ENCODE measurements at regions not wholly inside any gene's neighbourhood (a gene's known extent, or its start where the extent isn't known, plus 50 kb on each side); places are given as distances from the start of the nearest gene placed in this dataset.

GRCh38 chr19:28793391-28794168 lies 419.4 kb downstream of the UQCRFS1 start (continued):
- TF ChIP-seq EZH2 (IDR thresholded peaks at IDR 0.05; ENCODE audit: borderline replicate concordance, control insufficient read depth, low read depth, low read length): no peak

GRCh38 chr19:28785971-28786370 lies 427.0 kb downstream of the UQCRFS1 start:
- intact Hi-C loops (cut with micrococcal nuclease; ENCODE audit: unreplicated experiment): no loop called here
- FAIRE-seq (no peak), ATAC-seq (no peak), DNase-seq (ENCODE audit: low read depth, low spot score) (no peak)
- WGBS (ENCODE audit: insufficient coverage, insufficient replicate concordance, low lambda C conversion rate, missing lambda C conversion rate): 9% methylated on average over 3 of the region's 3 CpGs
- BruUV-seq (replicated peaks): no TSS peak
- ChIA-PET POLR2A (no interaction called here), CTCF (no interaction called here), SMC1A (ENCODE audit: uncharacterized antibody, unreplicated experiment) (no interaction called here), RAD21 (ENCODE audit: unreplicated experiment) (no interaction called here)
- no peak overlapping the region for H3K27ac ChIP-seq (ENCODE audit: control insufficient read depth, insufficient read depth)
- H2AFZ ChIP-seq (ENCODE audit: control insufficient read depth, low read depth, low read length): no peak overlapping the region
- H3K9ac ChIP-seq (ENCODE audit: control insufficient read depth, insufficient read depth, low read length): no peak overlapping the region
- in situ Hi-C loops (cut with MboI): no loop called here
- H3K4me3 ChIP-seq: no peak overlapping the region
- H4K20me1 ChIP-seq (ENCODE audit: control insufficient read depth, insufficient read depth): no peaks in the 10 kb centered on the region
- no peaks in the 10 kb centered on the region for H3K36me3 ChIP-seq (ENCODE audit: control insufficient read depth in 2 of 2, insufficient read depth in 2 of 2, low read length in 1 of 2)
- H3K4me1 ChIP-seq (ENCODE audit: control insufficient read depth, insufficient read depth, low read length): no peaks in the 10 kb centered on the region
- no peaks in the 10 kb centered on the region for H3K79me2 ChIP-seq (ENCODE audit: control insufficient read depth, insufficient read depth, low read length)
- H3K4me2 ChIP-seq (ENCODE audit: control insufficient read depth, insufficient read depth): no peak overlapping the region
- H3K27me3 ChIP-seq (replicated peaks in 1 of 2; ENCODE audit: control insufficient read depth in 2 of 2, insufficient read depth in 2 of 2, low read length in 1 of 2): no peaks in the 10 kb centered on the region
- no peaks in the 10 kb centered on the region for H3K9me3 ChIP-seq (replicated peaks; ENCODE audit: control insufficient read depth, insufficient read depth, low read length)
- TF ChIP-seq JUND (IDR thresholded peaks at IDR 0.05; ENCODE audit: low read depth, low read length) (no peak), PBX3 (IDR thresholded peaks at IDR 0.05; ENCODE audit: insufficient replicate concordance, low read depth, low read length) (no peak), REST (IDR thresholded peaks at IDR 0.05; ENCODE audit: low read depth, low read length) (no peak), IKZF1 (conservative IDR thresholded peaks at IDR 0.05) (no peak), TAF1 (IDR thresholded peaks at IDR 0.05; ENCODE audit: borderline replicate concordance, low read depth, low read length) (no peak), KAT2A (conservative IDR thresholded peaks at IDR 0.05; ENCODE audit: control insufficient read depth, low read depth, low read length) (no peak), SREBF2 (IDR thresholded peaks at IDR 0.05; ENCODE audit: low read length) (no peak), MLLT1 (IDR thresholded peaks at IDR 0.05) (no peak), BHLHE40 (IDR thresholded peaks at IDR 0.05; ENCODE audit: borderline replicate concordance in 1 of 2, low read depth in 2 of 2, low read length in 1 of 2) (no peak), YBX1 (IDR thresholded peaks at IDR 0.05) (no peak), SPI1 (IDR thresholded peaks at IDR 0.05; ENCODE audit: borderline replicate concordance, insufficient read depth, low read depth, low read length) (no peak), ZNF274 (IDR thresholded peaks at IDR 0.05; ENCODE audit: insufficient read depth, insufficient read length) (no peak), HDAC6 (IDR thresholded peaks at IDR 0.05; ENCODE audit: unreplicated experiment) (no peak), FOXK2 (IDR thresholded peaks at IDR 0.05) (no peak), NBN (IDR thresholded peaks at IDR 0.05) (no peak), FOXM1 (IDR thresholded peaks at IDR 0.05; ENCODE audit: low read depth, low read length) (no peak), SMAD5 (IDR thresholded peaks at IDR 0.05; ENCODE audit: low read depth) (no peak)
